MM.1S (cell line): ENCODE measurements at regions not wholly inside any gene's neighbourhood (a gene's known extent, or its start where the extent isn't known, plus 50 kb on each side); places are given as distances from the start of the nearest gene placed in this dataset.

Experiments used
- CTCF ChIP-seq: fragments of 300-600 bp; sonication (generic); IDR thresholded peaks from 2 replicates; pipeline ENCODE4 v1.5.1; 2016; ENCODE audit warnings: antibody characterized with exemption, low read length, mixed read lengths
- EZH2phosphoT487 ChIP-seq: fragments of 300-600 bp; sonication (generic); IDR thresholded peaks from 2 replicates; pipeline ENCODE4 v1.6.1; 2018; ENCODE audit warnings: antibody characterized with exemption, low read length

GRCh38 chr9:108609897-108610253, 245.9 kb downstream of the ACTL7B start:
- TF ChIP-seq EZH2phosphoT487, result no peak
- TF ChIP-seq CTCF, result no peak
